ENCODE measurements at regions not wholly inside any gene's neighbourhood (a gene's known extent, or its start where the extent isn't known, plus 50 kb on each side); places are given as distances from the start of the nearest gene placed in this dataset.

- Histone ChIP-seq H3K4me3 (ENCODE audit: low read depth in 1 of 2, low read length in 2 of 2) (no peak overlapping the region), H3K27me3 (ENCODE audit: control insufficient read depth in 1 of 2, insufficient read depth in 2 of 2, low read length in 2 of 2) (no peaks in the 10 kb centered on the region), H3K27ac (ENCODE audit: low read depth in 2 of 2, low read length in 1 of 2) (no peak overlapping the region), H3K36me3 (ENCODE audit: control insufficient read depth in 2 of 2, insufficient read depth in 2 of 2, low read length in 1 of 2) (no peaks in the 10 kb centered on the region), H3K9me3 (ENCODE audit: control insufficient read depth in 2 of 2, insufficient read depth in 1 of 2, low read depth in 1 of 2, low read length in 1 of 2) (no peaks in the 10 kb centered on the region), H3K4me1 (ENCODE audit: control insufficient read depth in 2 of 2, insufficient read depth in 2 of 2, low read length in 1 of 2) (no peaks in the 10 kb centered on the region)
- WGBS, 2 donors = 85 to 86% methylated on average over 1 of the region's 1 CpG
Measured at GRCh38 chr5:118558871-118559270, 429.5 kb downstream of the DTWD2 start.

GRCh38 chr5:118557251-118557661 lies 431.1 kb downstream of the DTWD2 start:
- Histone ChIP-seq H3K4me3 (ENCODE audit: low read depth in 1 of 2, low read length in 2 of 2) (no peak overlapping the region), H3K9me3 (ENCODE audit: control insufficient read depth in 2 of 2, insufficient read depth in 1 of 2, low read depth in 1 of 2, low read length in 1 of 2) (no peaks in the 10 kb centered on the region), H3K27ac (ENCODE audit: low read depth in 2 of 2, low read length in 1 of 2) (no peak overlapping the region), H3K36me3 (ENCODE audit: control insufficient read depth in 2 of 2, insufficient read depth in 2 of 2, low read length in 1 of 2) (no peaks in the 10 kb centered on the region), H3K27me3 (ENCODE audit: control insufficient read depth in 1 of 2, insufficient read depth in 2 of 2, low read length in 2 of 2) (no peaks in the 10 kb centered on the region), H3K4me1 (ENCODE audit: control insufficient read depth in 2 of 2, insufficient read depth in 2 of 2, low read length in 1 of 2) (no peaks in the 10 kb centered on the region)
- 80 to 88% methylated on average over 4 of the region's 4 CpGs for WGBS, 2 donors

GRCh38 chr5:118556792-118557191 lies 431.6 kb downstream of the DTWD2 start:
- H3K27me3 ChIP-seq (ENCODE audit: control insufficient read depth in 1 of 2, insufficient read depth in 2 of 2, low read length in 2 of 2) = no peaks in the 10 kb centered on the region
- H3K9me3 ChIP-seq (ENCODE audit: control insufficient read depth in 2 of 2, insufficient read depth in 1 of 2, low read depth in 1 of 2, low read length in 1 of 2) = no peaks in the 10 kb centered on the region
- H3K36me3 ChIP-seq (ENCODE audit: control insufficient read depth in 2 of 2, insufficient read depth in 2 of 2, low read length in 1 of 2) = no peaks in the 10 kb centered on the region
- no peak overlapping the region for H3K27ac ChIP-seq (ENCODE audit: low read depth in 2 of 2, low read length in 1 of 2)
- H3K4me1 ChIP-seq (ENCODE audit: control insufficient read depth in 2 of 2, insufficient read depth in 2 of 2, low read length in 1 of 2) = no peaks in the 10 kb centered on the region
- WGBS, 2 donors = 74 to 78% methylated on average over 5 of the region's 5 CpGs
- no peak overlapping the region for H3K4me3 ChIP-seq (ENCODE audit: low read depth in 1 of 2, low read length in 2 of 2)

GRCh38 chr5:118555727-118556126 lies 432.6 kb downstream of the DTWD2 start:
- Histone ChIP-seq H3K36me3 (ENCODE audit: control insufficient read depth in 2 of 2, insufficient read depth in 2 of 2, low read length in 1 of 2) (no peaks in the 10 kb centered on the region), H3K27me3 (ENCODE audit: control insufficient read depth in 1 of 2, insufficient read depth in 2 of 2, low read length in 2 of 2) (no peaks in the 10 kb centered on the region), H3K9me3 (ENCODE audit: control insufficient read depth in 2 of 2, insufficient read depth in 1 of 2, low read depth in 1 of 2, low read length in 1 of 2) (no peaks in the 10 kb centered on the region), H3K27ac (ENCODE audit: low read depth in 2 of 2, low read length in 1 of 2) (no peak overlapping the region), H3K4me1 (ENCODE audit: control insufficient read depth in 2 of 2, insufficient read depth in 2 of 2, low read length in 1 of 2) (no peaks in the 10 kb centered on the region), H3K4me3 (ENCODE audit: low read depth in 1 of 2, low read length in 2 of 2) (no peak overlapping the region)
- WGBS, 2 donors = 81 to 90% methylated on average over 2 of the region's 2 CpGs

DNA sequence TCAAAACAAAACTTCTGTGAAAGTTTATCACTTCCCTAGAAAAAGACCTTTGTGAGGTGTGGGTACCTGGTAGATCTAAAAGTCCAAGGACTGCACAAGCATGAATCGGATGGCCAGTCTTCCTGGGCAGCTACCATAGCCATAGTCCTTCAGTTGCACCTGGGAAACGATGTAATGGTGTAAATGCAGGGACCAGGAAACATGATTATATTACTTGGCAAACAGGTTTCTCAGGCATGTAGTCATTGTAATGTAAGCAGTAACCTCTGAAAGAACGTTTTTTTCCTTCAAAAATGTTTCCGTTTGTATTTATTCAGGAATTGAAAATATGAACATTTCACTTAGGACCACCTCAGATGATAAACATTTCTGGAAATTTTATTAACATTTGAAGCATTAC lies 433.4 kb downstream of the DTWD2 start:
- Histone ChIP-seq H3K27me3 (ENCODE audit: control insufficient read depth in 1 of 2, insufficient read depth in 2 of 2, low read length in 2 of 2) (no peaks in the 10 kb centered on the region), H3K27ac (ENCODE audit: low read depth in 2 of 2, low read length in 1 of 2) (no peak overlapping the region), H3K4me3 (ENCODE audit: low read depth in 1 of 2, low read length in 2 of 2) (no peak overlapping the region), H3K36me3 (ENCODE audit: control insufficient read depth in 2 of 2, insufficient read depth in 2 of 2, low read length in 1 of 2) (no peaks in the 10 kb centered on the region), H3K4me1 (ENCODE audit: control insufficient read depth in 2 of 2, insufficient read depth in 2 of 2, low read length in 1 of 2) (no peaks in the 10 kb centered on the region), H3K9me3 (ENCODE audit: control insufficient read depth in 2 of 2, insufficient read depth in 1 of 2, low read depth in 1 of 2, low read length in 1 of 2) (no peaks in the 10 kb centered on the region)
- WGBS, 2 donors = 48 to 51% methylated on average over 4 of the region's 4 CpGs

GRCh38 chr5:118554241-118554640 lies 434.1 kb downstream of the DTWD2 start:
- H3K27ac ChIP-seq (ENCODE audit: low read depth in 2 of 2, low read length in 1 of 2) = no peak overlapping the region
- no peaks in the 10 kb centered on the region for H3K4me1 ChIP-seq (ENCODE audit: control insufficient read depth in 2 of 2, insufficient read depth in 2 of 2, low read length in 1 of 2)
- no peaks in the 10 kb centered on the region for H3K36me3 ChIP-seq (ENCODE audit: control insufficient read depth in 2 of 2, insufficient read depth in 2 of 2, low read length in 1 of 2)
- H3K4me3 ChIP-seq (ENCODE audit: low read depth in 1 of 2, low read length in 2 of 2) = no peak overlapping the region
- 90 to 93% methylated on average over 2 of the region's 2 CpGs for WGBS, 2 donors
- no peaks in the 10 kb centered on the region for H3K27me3 ChIP-seq (ENCODE audit: control insufficient read depth in 1 of 2, insufficient read depth in 2 of 2, low read length in 2 of 2)
- no peaks in the 10 kb centered on the region for H3K9me3 ChIP-seq (ENCODE audit: control insufficient read depth in 2 of 2, insufficient read depth in 1 of 2, low read depth in 1 of 2, low read length in 1 of 2)

- Histone ChIP-seq H3K27ac (ENCODE audit: low read depth in 2 of 2, low read length in 1 of 2) (no peak overlapping the region), H3K4me1 (ENCODE audit: control insufficient read depth in 2 of 2, insufficient read depth in 2 of 2, low read length in 1 of 2) (no peaks in the 10 kb centered on the region), H3K9me3 (ENCODE audit: control insufficient read depth in 2 of 2, insufficient read depth in 1 of 2, low read depth in 1 of 2, low read length in 1 of 2) (no peaks in the 10 kb centered on the region), H3K27me3 (ENCODE audit: control insufficient read depth in 1 of 2, insufficient read depth in 2 of 2, low read length in 2 of 2) (no peaks in the 10 kb centered on the region), H3K36me3 (ENCODE audit: control insufficient read depth in 2 of 2, insufficient read depth in 2 of 2, low read length in 1 of 2) (no peaks in the 10 kb centered on the region), H3K4me3 (ENCODE audit: low read depth in 1 of 2, low read length in 2 of 2) (no peak overlapping the region)
- 61 to 67% methylated on average over 3 of the region's 3 CpGs for WGBS, 2 donors
Measured at GRCh38 chr5:118553662-118554061, 434.7 kb downstream of the DTWD2 start.

DNA sequence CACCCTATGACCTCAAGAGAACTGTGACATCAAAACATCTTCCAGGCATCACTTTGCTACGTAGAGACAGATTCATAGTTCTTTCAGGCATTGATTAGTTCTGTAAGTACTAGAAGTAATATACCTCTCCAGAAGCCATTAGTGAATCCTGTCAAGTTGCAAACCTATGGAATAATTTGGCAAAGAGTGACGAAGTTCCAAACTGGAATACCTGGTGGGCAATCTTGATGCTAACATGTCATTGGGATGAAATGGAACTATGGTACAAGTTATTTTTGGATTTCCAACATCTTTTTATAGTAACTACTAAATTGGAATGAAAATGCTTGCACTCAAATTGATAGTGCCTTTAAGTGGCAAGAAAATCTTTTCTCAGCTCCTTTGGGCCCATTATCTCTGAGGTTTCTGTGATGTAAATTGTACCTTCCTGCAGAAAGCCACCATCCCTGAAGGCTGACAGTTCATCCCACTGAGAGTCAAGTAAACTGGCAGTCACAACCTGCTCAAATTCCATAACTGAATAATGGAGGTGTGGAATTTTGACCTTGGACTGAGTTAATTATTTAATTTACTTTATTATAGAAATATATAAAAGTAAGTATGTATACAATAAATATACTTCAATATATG lies 435.5 kb downstream of the DTWD2 start:
- Histone ChIP-seq H3K4me1 (ENCODE audit: control insufficient read depth in 2 of 2, insufficient read depth in 2 of 2, low read length in 1 of 2) (no peaks in the 10 kb centered on the region), H3K27ac (ENCODE audit: low read depth in 2 of 2, low read length in 1 of 2) (no peak overlapping the region), H3K36me3 (ENCODE audit: control insufficient read depth in 2 of 2, insufficient read depth in 2 of 2, low read length in 1 of 2) (no peaks in the 10 kb centered on the region), H3K4me3 (ENCODE audit: low read depth in 1 of 2, low read length in 2 of 2) (no peak overlapping the region), H3K9me3 (ENCODE audit: control insufficient read depth in 2 of 2, insufficient read depth in 1 of 2, low read depth in 1 of 2, low read length in 1 of 2) (no peaks in the 10 kb centered on the region), H3K27me3 (ENCODE audit: control insufficient read depth in 1 of 2, insufficient read depth in 2 of 2, low read length in 2 of 2) (no peaks in the 10 kb centered on the region)
- WGBS, 2 donors = 85 to 96% methylated on average over 2 of the region's 2 CpGs

DNA sequence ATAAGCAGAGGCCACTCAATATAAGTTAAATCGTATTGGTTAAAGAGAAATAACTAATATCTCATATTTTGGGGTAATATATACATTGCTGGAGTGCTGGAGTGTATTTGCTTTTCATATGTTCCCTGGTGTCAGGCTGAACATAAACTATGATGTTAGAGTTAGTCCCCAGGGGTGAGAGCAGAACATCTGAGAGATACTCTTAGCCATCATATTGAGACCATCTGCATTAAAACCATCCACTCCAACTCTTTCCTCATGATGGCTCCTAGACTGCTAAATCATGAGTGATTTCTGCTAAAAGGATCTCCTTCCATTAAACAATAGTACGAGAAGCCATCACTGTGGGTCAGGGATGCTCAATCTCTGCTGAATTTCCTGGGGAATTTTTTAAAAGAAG lies 436.2 kb downstream of the DTWD2 start:
- Histone ChIP-seq H3K27me3 (ENCODE audit: control insufficient read depth in 1 of 2, insufficient read depth in 2 of 2, low read length in 2 of 2) (no peaks in the 10 kb centered on the region), H3K4me1 (ENCODE audit: control insufficient read depth in 2 of 2, insufficient read depth in 2 of 2, low read length in 1 of 2) (no peaks in the 10 kb centered on the region), H3K27ac (ENCODE audit: low read depth in 2 of 2, low read length in 1 of 2) (no peak overlapping the region), H3K4me3 (ENCODE audit: low read depth in 1 of 2, low read length in 2 of 2) (no peak overlapping the region), H3K36me3 (ENCODE audit: control insufficient read depth in 2 of 2, insufficient read depth in 2 of 2, low read length in 1 of 2) (no peaks in the 10 kb centered on the region), H3K9me3 (ENCODE audit: control insufficient read depth in 2 of 2, insufficient read depth in 1 of 2, low read depth in 1 of 2, low read length in 1 of 2) (no peaks in the 10 kb centered on the region)
- 67 to 78% methylated on average over 2 of the region's 2 CpGs for WGBS, 2 donors

- H3K27ac ChIP-seq (ENCODE audit: low read depth in 2 of 2, low read length in 1 of 2) = no peak overlapping the region
- H3K27me3 ChIP-seq (ENCODE audit: control insufficient read depth in 1 of 2, insufficient read depth in 2 of 2, low read length in 2 of 2) = no peaks in the 10 kb centered on the region
- 51 to 63% methylated on average over 1 of the region's 1 CpG for WGBS, 2 donors
- H3K9me3 ChIP-seq (ENCODE audit: control insufficient read depth in 2 of 2, insufficient read depth in 1 of 2, low read depth in 1 of 2, low read length in 1 of 2) = no peaks in the 10 kb centered on the region
- no peaks in the 10 kb centered on the region for H3K36me3 ChIP-seq (ENCODE audit: control insufficient read depth in 2 of 2, insufficient read depth in 2 of 2, low read length in 1 of 2)
- no peak overlapping the region for H3K4me3 ChIP-seq (ENCODE audit: low read depth in 1 of 2, low read length in 2 of 2)
- no peaks in the 10 kb centered on the region for H3K4me1 ChIP-seq (ENCODE audit: control insufficient read depth in 2 of 2, insufficient read depth in 2 of 2, low read length in 1 of 2)
Measured at GRCh38 chr5:118551716-118552115, 436.6 kb downstream of the DTWD2 start.
